Endothelial cell (in vitro differentiated cells): ENCODE measurements at regions not wholly inside any gene's neighbourhood (a gene's known extent, or its start where the extent isn't known, plus 50 kb on each side); places are given as distances from the start of the nearest gene placed in this dataset.

Experiments
- DNase-seq: peaks from one replicate; pipeline ENCODE4 v3.0.0; 2021; ENCODE audit warnings: low spot score
- H3K27ac Mint-ChIP-seq: one replicate; pipeline ENCODE4 v1.8.0; 2021; ENCODE audit warnings: mixed read lengths, inconsistent platforms; ENCODE audit not compliant: unreplicated experiment
- H3K27me3 Mint-ChIP-seq: one replicate; pipeline ENCODE4 v1.8.0; 2021; ENCODE audit warnings: mild to moderate bottlenecking, moderate library complexity, mixed read lengths, inconsistent platforms; ENCODE audit not compliant: unreplicated experiment
- H3K36me3 Mint-ChIP-seq: one replicate; pipeline ENCODE4 v1.8.0; 2021; ENCODE audit warnings: mild to moderate bottlenecking, low read depth, mixed read lengths, inconsistent platforms; ENCODE audit not compliant: unreplicated experiment
- H3K4me1 Mint-ChIP-seq: one replicate; pipeline ENCODE4 v1.8.0; 2021; ENCODE audit warnings: mild to moderate bottlenecking, mixed read lengths, inconsistent platforms; ENCODE audit not compliant: unreplicated experiment
- H3K4me3 Mint-ChIP-seq: one replicate; pipeline ENCODE4 v1.8.0; 2021; ENCODE audit warnings: mild to moderate bottlenecking, mixed read lengths, inconsistent platforms; ENCODE audit not compliant: unreplicated experiment
- H3K9me3 Mint-ChIP-seq: one replicate; pipeline ENCODE4 v1.8.0; 2021; ENCODE audit warnings: mixed read lengths, inconsistent platforms; ENCODE audit not compliant: unreplicated experiment
- CTCF ChIP-seq: fragments of 200-600 bp; sonication (generic); IDR thresholded peaks from one replicate; pipeline ENCODE4 v1.5.0; 2021; ENCODE audit warnings: antibody characterized with exemption; ENCODE audit not compliant: unreplicated experiment

- H3K4me3 Mint-ChIP-seq: no peak overlapping the region
- H3K27ac Mint-ChIP-seq: no peak overlapping the region
- DNase-seq: no peak
- no peaks in the 10 kb centered on the region for H3K9me3 Mint-ChIP-seq
- TF ChIP-seq CTCF: no peak
- no peaks in the 10 kb centered on the region for H3K36me3 Mint-ChIP-seq
- H3K4me1 Mint-ChIP-seq: no peaks in the 10 kb centered on the region
- no peaks in the 10 kb centered on the region for H3K27me3 Mint-ChIP-seq
These were observed 378.9 kb upstream of the CA10 start for GRCh38 chr17:52537421-52537820.

GRCh38 chr17:52536489-52536888 lies 378.0 kb upstream of the CA10 start:
- Mint-ChIP-seq H3K4me3 (no peak overlapping the region), H3K9me3 (no peaks in the 10 kb centered on the region), H3K27ac (no peak overlapping the region), H3K4me1 (no peaks in the 10 kb centered on the region), H3K36me3 (no peaks in the 10 kb centered on the region), H3K27me3 (no peaks in the 10 kb centered on the region)
- DNase-seq: no peak
- TF ChIP-seq CTCF: no peak

- Mint-ChIP-seq H3K27ac (no peak overlapping the region), H3K9me3 (no peaks in the 10 kb centered on the region), H3K4me3 (no peak overlapping the region), H3K36me3 (no peaks in the 10 kb centered on the region), H3K27me3 (no peaks in the 10 kb centered on the region), H3K4me1 (no peaks in the 10 kb centered on the region)
- no peak for TF ChIP-seq CTCF
- DNase-seq: no peak
These were observed 373.9 kb upstream of the CA10 start for GRCh38 chr17:52532373-52532772.

GRCh38 chr17:52524096-52524637 lies 365.7 kb upstream of the CA10 start:
- Mint-ChIP-seq H3K9me3 (no peaks in the 10 kb centered on the region), H3K36me3 (no peaks in the 10 kb centered on the region), H3K27me3 (no peaks in the 10 kb centered on the region), H3K4me3 (no peak overlapping the region), H3K4me1 (no peaks in the 10 kb centered on the region), H3K27ac (no peak overlapping the region)
- TF ChIP-seq CTCF: no peak
- DNase-seq: no peak

- H3K4me3 Mint-ChIP-seq: no peak overlapping the region
- no peak for DNase-seq
- no peak overlapping the region for H3K27ac Mint-ChIP-seq
- no peaks in the 10 kb centered on the region for H3K27me3 Mint-ChIP-seq
- TF ChIP-seq CTCF: no peak
- no peaks in the 10 kb centered on the region for H3K4me1 Mint-ChIP-seq
- no peaks in the 10 kb centered on the region for H3K9me3 Mint-ChIP-seq
- no peaks in the 10 kb centered on the region for H3K36me3 Mint-ChIP-seq
These were observed 358.7 kb upstream of the CA10 start for GRCh38 chr17:52517176-52517575.
